Activated T-cell treated with anti-CD3 and anti-CD28 coated beads, Interleukin-2, amount 50 U/mL, for 4 hours (primary cell): ENCODE measurements at regions not wholly inside any gene's neighbourhood (a gene's known extent, or its start where the extent isn't known, plus 50 kb on each side); places are given as distances from the start of the nearest gene placed in this dataset.

Source experiments
- ATAC-seq, 2 donors: fragments of 200-7000 bp; cut with Tn5 transposase; one replicate each; pipeline ENCODE4 v1.10.0; 2021
- DNase-seq: peaks from one replicate; pipeline ENCODE4 v3.0.0-alpha.2; 2020
- H3K27me3 Mint-ChIP-seq: one replicate; pipeline ENCODE4 v1.8.0; 2021; ENCODE audit warnings: low read depth, mixed read lengths
- H3K36me3 Mint-ChIP-seq: one replicate; pipeline ENCODE4 v1.8.0; 2022; ENCODE audit warnings: mixed read lengths; ENCODE audit not compliant: insufficient read depth
- H3K4me1 Mint-ChIP-seq: one replicate; pipeline ENCODE4 v1.8.0; 2021; ENCODE audit warnings: low read depth, mixed read lengths
- H3K4me3 Mint-ChIP-seq: one replicate; pipeline ENCODE4 v1.8.0; 2021; ENCODE audit warnings: mild to moderate bottlenecking, moderate library complexity, mixed read lengths
- H3K9me3 Mint-ChIP-seq: one replicate; pipeline ENCODE4 v1.8.0; 2021; ENCODE audit warnings: mixed read lengths

- Mint-ChIP-seq H3K4me3 (no peak overlapping the region), H3K27me3 (peaks cover 8% of the 10 kb centered on the region), H3K36me3 (no peaks in the 10 kb centered on the region), H3K4me1 (no peaks in the 10 kb centered on the region), H3K9me3 (no peaks in the 10 kb centered on the region)
- ATAC-seq (no peak), DNase-seq (no peak)
These were observed 137.1 kb downstream of the ZNF365 start for GRCh38 chr10:62511238-62511637.

GRCh38 chr10:62511656-62512055 is 137.5 kb downstream of the ZNF365 start:
- no peaks in the 10 kb centered on the region for H3K4me1 Mint-ChIP-seq
- H3K9me3 Mint-ChIP-seq: no peaks in the 10 kb centered on the region
- peaks cover 8% of the 10 kb centered on the region for H3K27me3 Mint-ChIP-seq
- DNase-seq: no peak
- H3K36me3 Mint-ChIP-seq: no peaks in the 10 kb centered on the region
- no peak for ATAC-seq
- no peak overlapping the region for H3K4me3 Mint-ChIP-seq

GRCh38 chr10:62512732-62513475 is 138.7 kb downstream of the ZNF365 start:
- H3K4me1 Mint-ChIP-seq: no peaks in the 10 kb centered on the region
- H3K4me3 Mint-ChIP-seq: no peak overlapping the region
- H3K9me3 Mint-ChIP-seq: no peaks in the 10 kb centered on the region
- no peak for DNase-seq
- H3K36me3 Mint-ChIP-seq: no peaks in the 10 kb centered on the region
- no peak for ATAC-seq
- H3K27me3 Mint-ChIP-seq: peaks cover 8% of the 10 kb centered on the region

DNA sequence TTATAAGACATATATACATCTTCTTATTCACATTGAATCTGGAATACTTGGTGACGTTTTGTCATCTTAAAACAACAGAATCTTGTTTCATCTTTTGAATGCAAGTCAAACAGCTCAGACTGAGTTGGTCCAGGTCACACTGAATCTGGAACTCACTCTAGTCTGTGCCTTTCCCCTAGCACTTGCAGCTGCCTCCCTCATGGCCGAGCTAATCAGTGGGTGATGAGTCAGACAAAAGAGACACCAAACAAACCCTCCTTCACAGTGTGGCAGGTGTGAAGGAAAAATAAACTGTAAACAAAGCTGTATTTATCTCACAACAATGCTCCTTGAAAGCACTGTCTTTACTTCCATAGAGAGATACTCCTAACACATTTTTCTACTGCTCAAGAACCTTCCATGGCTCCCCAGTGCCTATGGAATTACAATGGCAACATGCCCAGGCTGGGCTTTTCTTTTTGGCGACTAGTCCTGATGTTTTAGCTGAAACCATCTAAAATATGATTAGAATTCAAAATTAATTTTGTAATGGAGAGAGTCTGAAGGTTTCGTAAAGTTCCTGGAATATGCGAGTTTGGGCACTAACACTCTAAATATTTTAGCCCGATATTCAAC is 140.0 kb downstream of the ZNF365 start:
- Mint-ChIP-seq H3K36me3 (no peaks in the 10 kb centered on the region), H3K4me1 (no peaks in the 10 kb centered on the region), H3K9me3 (no peaks in the 10 kb centered on the region), H3K4me3 (no peak overlapping the region), H3K27me3 (peaks cover 8% of the 10 kb centered on the region)
- DNase-seq: no peak
- ATAC-seq: no peak

DNA sequence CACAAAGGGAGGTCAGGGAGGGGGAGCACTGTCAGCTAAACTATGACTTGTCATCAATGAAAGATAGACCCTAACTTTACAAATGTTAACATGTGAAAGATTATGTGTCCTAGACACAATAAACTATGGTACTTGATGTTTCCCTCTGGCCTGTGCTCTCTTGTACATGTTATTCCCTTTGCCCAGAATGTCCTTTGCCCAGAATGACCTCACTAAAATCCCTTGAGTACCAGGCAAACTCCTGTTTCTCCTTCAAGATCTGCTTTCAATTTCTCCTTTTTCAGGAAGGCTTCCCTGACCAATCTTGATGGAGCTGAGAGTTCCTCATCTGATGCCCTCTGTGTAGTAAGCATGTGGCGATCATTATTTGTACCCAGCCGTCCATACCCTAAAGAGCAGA is 143.1 kb downstream of the ZNF365 start:
- ATAC-seq (no peak), DNase-seq (no peak)
- no peaks in the 10 kb centered on the region for H3K4me1 Mint-ChIP-seq
- H3K4me3 Mint-ChIP-seq: no peak overlapping the region
- no peaks in the 10 kb centered on the region for H3K36me3 Mint-ChIP-seq
- H3K9me3 Mint-ChIP-seq: no peaks in the 10 kb centered on the region
- H3K27me3 Mint-ChIP-seq: peaks cover 8% of the 10 kb centered on the region

DNA sequence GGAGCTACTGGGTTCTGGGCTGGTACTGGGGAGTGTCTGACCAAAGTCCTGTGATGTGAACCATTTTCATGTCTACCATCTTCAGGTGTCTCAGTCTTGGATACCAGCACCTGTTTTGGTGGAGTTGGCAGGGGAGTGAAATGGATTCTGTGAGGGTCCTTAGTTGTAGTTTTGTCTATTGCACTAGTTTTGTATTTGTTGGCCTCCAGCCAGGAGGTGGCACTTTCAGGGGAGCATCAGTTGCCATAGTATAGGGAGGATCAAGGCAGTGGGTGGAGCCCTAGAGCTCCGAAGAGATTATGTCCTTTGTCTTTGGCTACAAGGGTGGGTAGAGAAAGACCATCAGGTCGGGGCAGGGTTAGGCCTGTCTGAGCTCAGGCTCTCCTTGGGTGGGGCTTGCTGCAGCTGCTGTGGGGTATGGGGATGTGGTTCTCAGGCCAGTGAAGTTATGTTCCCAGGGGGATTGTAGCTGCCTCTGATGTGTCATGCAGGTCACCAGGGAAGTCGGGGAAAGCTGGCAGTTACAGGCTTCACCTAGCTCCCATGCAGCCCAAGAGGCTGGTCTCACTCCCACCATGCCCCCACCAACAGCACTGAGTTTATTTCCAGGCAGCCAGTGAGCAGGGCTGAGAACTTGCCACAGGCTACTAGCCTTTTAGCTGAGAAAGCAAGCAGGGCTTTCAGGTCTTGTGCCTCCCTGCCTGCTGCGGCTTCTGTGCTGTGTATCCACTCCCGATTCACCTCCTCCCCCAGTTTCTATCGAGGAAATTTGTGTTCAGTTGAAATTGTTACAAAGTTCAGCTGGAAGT is 153.1 kb downstream of the ZNF365 start:
- DNase-seq: no peak
- H3K9me3 Mint-ChIP-seq: peaks cover 12% of the 10 kb centered on the region
- peaks cover 2% of the 10 kb centered on the region for H3K27me3 Mint-ChIP-seq
- no peak for ATAC-seq
- H3K4me1 Mint-ChIP-seq: peaks cover 40% of the 10 kb centered on the region
- peaks cover 2% of the 10 kb centered on the region for H3K36me3 Mint-ChIP-seq
- peak overlapping the region; percentile 1 for H3K4me3 Mint-ChIP-seq

GRCh38 chr10:62528441-62528840 is 154.3 kb downstream of the ZNF365 start:
- DNase-seq (no peak), ATAC-seq (peak; percentile 97 to 99)
- Mint-ChIP-seq H3K27me3 (peaks cover 2% of the 10 kb centered on the region), H3K4me1 (peaks cover 40% of the 10 kb centered on the region), H3K4me3 (peak overlapping the region; percentile 54), H3K9me3 (peaks cover 9% of the 10 kb centered on the region), H3K36me3 (peaks cover 2% of the 10 kb centered on the region)

- Mint-ChIP-seq H3K4me1 (peaks cover 40% of the 10 kb centered on the region), H3K9me3 (peaks cover 9% of the 10 kb centered on the region), H3K36me3 (peaks cover 2% of the 10 kb centered on the region), H3K27me3 (peaks cover 2% of the 10 kb centered on the region), H3K4me3 (no peak overlapping the region)
- no peak for DNase-seq
- ATAC-seq: no peak
These were observed 155.2 kb downstream of the ZNF365 start for GRCh38 chr10:62529396-62529795.

DNA sequence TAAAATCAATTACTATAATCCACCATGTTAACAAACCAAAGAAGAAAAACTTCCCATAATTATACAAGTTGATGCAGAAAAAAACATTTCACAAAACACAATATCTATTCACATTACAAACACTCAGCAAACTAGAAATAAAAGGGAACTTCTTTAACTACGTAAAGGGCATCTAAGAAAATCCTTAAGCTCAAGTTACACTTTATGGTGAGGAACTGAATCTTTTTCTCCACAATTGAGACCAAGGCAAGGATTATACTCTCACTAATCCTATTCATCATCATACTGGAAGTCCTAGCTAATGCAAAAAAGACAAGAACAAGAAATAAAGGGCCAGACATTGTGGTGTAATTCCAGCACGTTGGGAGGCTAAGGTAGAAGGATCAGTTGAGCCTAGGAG is 159.9 kb downstream of the ZNF365 start:
- Mint-ChIP-seq H3K36me3 (no peaks in the 10 kb centered on the region), H3K4me3 (no peak overlapping the region), H3K4me1 (peaks cover 11% of the 10 kb centered on the region), H3K27me3 (peaks cover 2% of the 10 kb centered on the region), H3K9me3 (peaks cover 6% of the 10 kb centered on the region)
- no peak for ATAC-seq
- no peak for DNase-seq

- Mint-ChIP-seq H3K9me3 (peaks cover 6% of the 10 kb centered on the region), H3K27me3 (peaks cover 2% of the 10 kb centered on the region), H3K36me3 (peaks cover 2% of the 10 kb centered on the region), H3K4me1 (peaks cover 1% of the 10 kb centered on the region), H3K4me3 (no peak overlapping the region)
- ATAC-seq (no peak), DNase-seq (no peak)
These were observed 164.4 kb downstream of the ZNF365 start for GRCh38 chr10:62538606-62539005.

DNA sequence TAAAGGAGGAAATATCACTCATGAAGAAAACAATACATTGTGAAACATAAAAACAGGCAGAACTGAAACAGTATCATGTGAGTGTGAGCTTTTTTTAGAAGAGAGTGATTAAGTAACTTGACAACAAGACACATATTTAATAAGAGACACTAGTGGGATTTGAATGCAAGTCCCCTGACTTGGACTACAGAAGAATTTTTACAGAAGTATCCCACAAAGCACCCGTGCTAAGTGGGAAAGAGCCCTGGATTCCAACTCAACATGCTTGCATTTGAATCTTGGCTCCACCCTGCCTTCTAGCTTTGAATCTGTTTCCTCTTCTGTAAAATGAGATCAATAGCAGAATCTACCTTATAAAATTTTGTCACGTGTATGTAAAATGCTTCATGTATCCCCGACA is 166.2 kb downstream of the ZNF365 start:
- ATAC-seq (no peak), DNase-seq (no peak)
- H3K27me3 Mint-ChIP-seq: peaks cover 2% of the 10 kb centered on the region
- H3K9me3 Mint-ChIP-seq: no peaks in the 10 kb centered on the region
- H3K4me3 Mint-ChIP-seq: no peak overlapping the region
- H3K4me1 Mint-ChIP-seq: peaks cover 1% of the 10 kb centered on the region
- H3K36me3 Mint-ChIP-seq: peaks cover 2% of the 10 kb centered on the region

DNA sequence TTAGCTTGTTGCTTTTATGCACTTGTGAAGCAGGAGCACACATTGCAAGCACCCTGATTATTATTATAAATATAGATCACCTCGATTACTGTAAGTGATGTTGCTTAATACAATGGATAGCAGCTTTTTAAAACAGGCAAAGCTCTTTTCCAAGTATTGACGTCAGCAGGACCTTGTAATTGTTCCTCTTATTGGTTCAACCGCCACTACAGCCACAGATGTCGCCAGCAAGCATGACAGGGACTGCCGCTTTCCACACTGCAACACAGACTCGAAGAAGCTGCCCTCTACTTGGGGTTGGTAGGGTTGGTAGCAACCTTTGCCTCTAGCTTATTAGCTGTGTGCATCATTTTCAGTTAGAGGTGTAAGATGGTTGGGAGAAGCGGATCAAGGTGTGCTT is 167.6 kb downstream of the ZNF365 start:
- DNase-seq (no peak), ATAC-seq (no peak)
- Mint-ChIP-seq H3K4me3 (no peak overlapping the region), H3K36me3 (peaks cover 2% of the 10 kb centered on the region), H3K9me3 (no peaks in the 10 kb centered on the region), H3K27me3 (peaks cover 2% of the 10 kb centered on the region), H3K4me1 (peaks cover 1% of the 10 kb centered on the region)

- Mint-ChIP-seq H3K9me3 (no peaks in the 10 kb centered on the region), H3K4me3 (no peak overlapping the region), H3K36me3 (peaks cover 2% of the 10 kb centered on the region), H3K4me1 (peaks cover 1% of the 10 kb centered on the region), H3K27me3 (peaks cover 4% of the 10 kb centered on the region)
- DNase-seq: no peak
- no peak for ATAC-seq
These were observed 169.6 kb downstream of the ZNF365 start for GRCh38 chr10:62543571-62544355.
